Chondrocyte (in vitro differentiated cells): ENCODE measurements at regions not wholly inside any gene's neighbourhood (a gene's known extent, or its start where the extent isn't known, plus 50 kb on each side); places are given as distances from the start of the nearest gene placed in this dataset.

Experiments used
- DNase-seq: peaks from one replicate; pipeline ENCODE4 v3.0.0; 2021; ENCODE audit warnings: mixed read lengths, low spot score
- H3K27ac Mint-ChIP-seq: one replicate; pipeline ENCODE4 v1.8.0; 2021; ENCODE audit warnings: mild to moderate bottlenecking, moderate library complexity, mixed read lengths; ENCODE audit not compliant: unreplicated experiment
- H3K27me3 Mint-ChIP-seq: 2 replicates; pipeline ENCODE4 v1.8.0; 2021; ENCODE audit warnings: low read depth, mixed read lengths
- H3K36me3 Mint-ChIP-seq: 2 replicates; pipeline ENCODE4 v1.8.0; 2021; ENCODE audit warnings: low read depth, mixed read lengths
- H3K4me1 Mint-ChIP-seq: 2 replicates; pipeline ENCODE4 v1.8.0; 2021; ENCODE audit warnings: low read depth, mild to moderate bottlenecking, mixed read lengths
- H3K4me3 Mint-ChIP-seq: one replicate; pipeline ENCODE4 v1.8.0; 2021; ENCODE audit warnings: mild to moderate bottlenecking, moderate library complexity, mixed read lengths; ENCODE audit not compliant: unreplicated experiment
- H3K9me3 Mint-ChIP-seq: 2 replicates; pipeline ENCODE4 v1.8.0; 2021; ENCODE audit warnings: low read depth, mixed read lengths
- TF ChIP-seq, protein P1 (sequence below): fragments of 200-600 bp; sonication (generic); IDR thresholded peaks from 2 replicates; pipeline ENCODE4 v1.5.0; 2021; ENCODE audit warnings: antibody characterized with exemption, mild to moderate bottlenecking, moderate library complexity

DNA sequence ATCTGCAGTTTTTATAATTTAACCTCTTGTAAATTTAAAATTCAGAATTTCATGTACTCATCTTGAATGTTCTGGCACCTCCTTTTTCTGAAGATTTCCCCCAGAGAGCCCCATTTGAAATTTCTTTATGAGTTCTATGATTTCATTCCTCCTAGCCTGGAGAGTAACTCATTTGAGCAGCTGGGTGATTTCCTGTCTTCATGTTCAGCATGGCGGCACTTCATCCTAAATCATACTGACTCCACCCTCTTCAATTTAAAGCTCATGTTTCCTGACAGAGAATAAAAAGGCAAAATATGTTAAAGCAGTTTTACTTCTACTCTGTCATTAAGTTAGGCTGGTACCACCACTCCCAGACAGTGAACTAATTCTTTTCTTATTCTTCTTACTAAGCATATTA, 250.9 kb upstream of the POU3F2 start:
- H3K27me3 Mint-ChIP-seq, result no peaks in the 10 kb centered on the region
- no peaks in the 10 kb centered on the region for H3K9me3 Mint-ChIP-seq
- no peak overlapping the region for H3K27ac Mint-ChIP-seq
- TF ChIP-seq, protein P1, sequence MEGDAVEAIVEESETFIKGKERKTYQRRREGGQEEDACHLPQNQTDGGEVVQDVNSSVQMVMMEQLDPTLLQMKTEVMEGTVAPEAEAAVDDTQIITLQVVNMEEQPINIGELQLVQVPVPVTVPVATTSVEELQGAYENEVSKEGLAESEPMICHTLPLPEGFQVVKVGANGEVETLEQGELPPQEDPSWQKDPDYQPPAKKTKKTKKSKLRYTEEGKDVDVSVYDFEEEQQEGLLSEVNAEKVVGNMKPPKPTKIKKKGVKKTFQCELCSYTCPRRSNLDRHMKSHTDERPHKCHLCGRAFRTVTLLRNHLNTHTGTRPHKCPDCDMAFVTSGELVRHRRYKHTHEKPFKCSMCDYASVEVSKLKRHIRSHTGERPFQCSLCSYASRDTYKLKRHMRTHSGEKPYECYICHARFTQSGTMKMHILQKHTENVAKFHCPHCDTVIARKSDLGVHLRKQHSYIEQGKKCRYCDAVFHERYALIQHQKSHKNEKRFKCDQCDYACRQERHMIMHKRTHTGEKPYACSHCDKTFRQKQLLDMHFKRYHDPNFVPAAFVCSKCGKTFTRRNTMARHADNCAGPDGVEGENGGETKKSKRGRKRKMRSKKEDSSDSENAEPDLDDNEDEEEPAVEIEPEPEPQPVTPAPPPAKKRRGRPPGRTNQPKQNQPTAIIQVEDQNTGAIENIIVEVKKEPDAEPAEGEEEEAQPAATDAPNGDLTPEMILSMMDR, result no peak
- H3K4me1 Mint-ChIP-seq, result peaks cover 28% of the 10 kb centered on the region
- H3K4me3 Mint-ChIP-seq, result no peak overlapping the region
- no peak for DNase-seq
- no peaks in the 10 kb centered on the region for H3K36me3 Mint-ChIP-seq

- DNase-seq, result no peak
These were observed 248.2 kb upstream of the POU3F2 start for GRCh38 chr6:98586163-98586562.

DNA sequence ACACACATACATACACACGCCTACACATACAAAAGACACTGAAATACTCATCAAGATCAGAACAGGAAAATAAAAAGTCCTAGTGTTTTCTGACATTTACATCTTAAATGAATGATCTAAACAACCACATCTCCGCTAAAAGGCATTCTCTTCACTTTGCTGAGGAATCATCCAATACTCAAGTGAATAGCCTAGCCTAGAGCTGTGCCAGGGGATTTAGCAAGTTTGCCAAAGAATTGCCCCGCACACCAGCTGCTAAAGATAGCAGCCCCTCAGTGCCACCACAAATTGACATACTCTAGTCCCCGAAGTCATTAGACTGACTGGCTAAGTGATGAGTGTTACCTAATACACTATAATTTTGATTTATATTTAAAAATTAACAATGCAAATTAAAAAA, 246.8 kb upstream of the POU3F2 start:
- TF ChIP-seq, protein P1, result no peak
- no peaks in the 10 kb centered on the region for H3K27me3 Mint-ChIP-seq
- H3K36me3 Mint-ChIP-seq, result no peaks in the 10 kb centered on the region
- no peaks in the 10 kb centered on the region for H3K9me3 Mint-ChIP-seq
- no peak overlapping the region for H3K27ac Mint-ChIP-seq
- no peak overlapping the region for H3K4me3 Mint-ChIP-seq
- no peaks in the 10 kb centered on the region for H3K4me1 Mint-ChIP-seq
- no peak for DNase-seq

More at GRCh38 chr6:98586163-98586562, 248.2 kb upstream of the POU3F2 start:
- Mint-ChIP-seq H3K4me1 (peaks cover 6% of the 10 kb centered on the region), H3K36me3 (no peaks in the 10 kb centered on the region), H3K4me3 (no peak overlapping the region), H3K9me3 (no peaks in the 10 kb centered on the region), H3K27me3 (no peaks in the 10 kb centered on the region), H3K27ac (no peak overlapping the region)
- TF ChIP-seq, protein P1, result no peak

- no peaks in the 10 kb centered on the region for H3K9me3 Mint-ChIP-seq
- H3K27me3 Mint-ChIP-seq, result no peaks in the 10 kb centered on the region
- no peak for DNase-seq
- no peaks in the 10 kb centered on the region for H3K36me3 Mint-ChIP-seq
- H3K4me3 Mint-ChIP-seq, result no peak overlapping the region
- no peak overlapping the region for H3K27ac Mint-ChIP-seq
- no peaks in the 10 kb centered on the region for H3K4me1 Mint-ChIP-seq
- TF ChIP-seq, protein P1, result no peak
These were observed 244.8 kb upstream of the POU3F2 start for GRCh38 chr6:98589536-98589935.

- no peaks in the 10 kb centered on the region for H3K4me1 Mint-ChIP-seq
- TF ChIP-seq, protein P1, result no peak
- no peak for DNase-seq
- no peaks in the 10 kb centered on the region for H3K36me3 Mint-ChIP-seq
- no peak overlapping the region for H3K4me3 Mint-ChIP-seq
- H3K27me3 Mint-ChIP-seq, result no peaks in the 10 kb centered on the region
- no peaks in the 10 kb centered on the region for H3K9me3 Mint-ChIP-seq
- H3K27ac Mint-ChIP-seq, result no peak overlapping the region
These were observed 244.2 kb upstream of the POU3F2 start for GRCh38 chr6:98590136-98590681.
